GM23338 (cell line): ENCODE measurements at regions not wholly inside any gene's neighbourhood (a gene's known extent, or its start where the extent isn't known, plus 50 kb on each side); places are given as distances from the start of the nearest gene placed in this dataset.
A peak's percentile ranks its signal among the peaks of the same experiment; 100 is the strongest.

Experiments
- ATAC-seq: fragments of 200-7000 bp; cut with Tn5 transposase; 3 replicates; pipeline ENCODE4 v1.9.1; 2020
- DNase-seq: peaks from one replicate; pipeline ENCODE4 v3.0.0-alpha.2; 2015; ENCODE audit warnings: low spot score
- H2AFZ ChIP-seq: fragments of 200-600 bp; sonication (generic); 2 replicates; pipeline ENCODE4 v1.8.0; 2016; ENCODE audit warnings: antibody characterized with exemption, mild to moderate bottlenecking, moderate library complexity
- H3F3A ChIP-seq: fragments of 200-600 bp; sonication (generic); replicated peaks from 2 replicates; pipeline ENCODE4 v1.8.0; 2017; ENCODE audit warnings: antibody characterized with exemption, mixed run types, low read depth
- H3K27ac ChIP-seq: fragments of 200-600 bp; sonication (generic); 2 replicates; pipeline ENCODE4 v1.6.1; 2016; ENCODE audit warnings: low read depth
- H3K27me3 ChIP-seq: fragments of 200-600 bp; sonication (generic); 2 replicates; pipeline ENCODE4 v1.8.0; 2016; ENCODE audit warnings: mild to moderate bottlenecking, mixed run types, moderate library complexity; ENCODE audit not compliant: insufficient read depth
- H3K36me3 ChIP-seq: fragments of 200-600 bp; sonication (generic); 2 replicates; pipeline ENCODE4 v1.8.0; 2016; ENCODE audit warnings: mild to moderate bottlenecking; ENCODE audit not compliant: insufficient read depth
- H3K4me1 ChIP-seq: fragments of 200-600 bp; sonication (generic); 2 replicates; pipeline ENCODE4 v1.8.0; 2016; ENCODE audit warnings: mild to moderate bottlenecking, moderate library complexity; ENCODE audit not compliant: insufficient read depth
- H3K4me2 ChIP-seq: fragments of 200-600 bp; sonication (generic); 2 replicates; pipeline ENCODE4 v1.7.1; 2017; ENCODE audit warnings: mixed run types
- H3K4me3 ChIP-seq: fragments of 200-600 bp; sonication (generic); 2 replicates; pipeline ENCODE4 v1.6.1; 2016; ENCODE audit warnings: mixed run types
- H3K79me2 ChIP-seq: fragments of 200-600 bp; sonication (generic); replicated peaks from 2 replicates; pipeline ENCODE4 v1.8.0; 2017; ENCODE audit warnings: mild to moderate bottlenecking; ENCODE audit not compliant: insufficient read depth
- H3K9me2 ChIP-seq: fragments of 200-600 bp; sonication (generic); 2 replicates; pipeline ENCODE4 v1.8.0; 2017; ENCODE audit not compliant: insufficient read depth
- H4K20me1 ChIP-seq: fragments of 200-600 bp; sonication (generic); replicated peaks from 2 replicates; pipeline ENCODE4 v1.8.0; 2017; ENCODE audit warnings: mild to moderate bottlenecking; ENCODE audit not compliant: insufficient read depth
- H3K27ac Mint-ChIP-seq: 2 replicates; pipeline ENCODE4 v1.8.0; 2020; ENCODE audit warnings: inconsistent platforms, mild to moderate bottlenecking, moderate library complexity, mixed read lengths
- H3K27me3 Mint-ChIP-seq: 3 replicates; pipeline ENCODE4 v1.8.0; 2022; ENCODE audit warnings: low read depth, mild to moderate bottlenecking, moderate library complexity, mixed read lengths, inconsistent platforms; ENCODE audit not compliant: insufficient read depth, poor library complexity
- H3K36me3 Mint-ChIP-seq: 3 replicates; pipeline ENCODE4 v1.8.0; 2021; ENCODE audit warnings: low read depth, mild to moderate bottlenecking, inconsistent platforms, moderate library complexity, mixed read lengths
- H3K4me1 Mint-ChIP-seq: 3 replicates; pipeline ENCODE4 v1.8.0; 2020; ENCODE audit warnings: mild to moderate bottlenecking, inconsistent platforms, mixed read lengths
- H3K4me3 Mint-ChIP-seq: 3 replicates; pipeline ENCODE4 v1.8.0; 2021; ENCODE audit warnings: moderate library complexity, mild to moderate bottlenecking, inconsistent platforms, mixed read lengths
- H3K9me3 Mint-ChIP-seq: 3 replicates; pipeline ENCODE4 v1.8.0; 2020; ENCODE audit warnings: moderate library complexity, mild to moderate bottlenecking, inconsistent platforms, mixed read lengths
- CREB1 ChIP-seq: fragments of 250-450 bp; sonication (Bioruptor Pico); IDR thresholded peaks from 2 replicates; pipeline ENCODE4 v1.5.0; 2020; ENCODE audit warnings: low read depth, mild to moderate bottlenecking, moderate library complexity
- CTCF ChIP-seq, 2 experiments: fragments of 200-600 bp in 1 of 2; sonication (generic) in 1 of 2; conservative IDR thresholded peaks; 2 replicates each; pipeline versions ENCODE4 v1.5.1 to v1.6.1; 2016 to 2017; ENCODE audit warnings: antibody characterized with exemption in 2 of 2, low read depth in 2 of 2, mild to moderate bottlenecking in 2 of 2, moderate library complexity in 1 of 2
- EZH2 ChIP-seq: fragments of 200-600 bp; sonication (generic); IDR thresholded peaks from one replicate; pipeline ENCODE4 v1.8.0; 2017; ENCODE audit warnings: antibody characterized with exemption, mild to moderate bottlenecking, low read depth; ENCODE audit not compliant: unreplicated experiment
- JUNB ChIP-seq: IDR thresholded peaks from one replicate; pipeline ENCODE4 v1.6.1; 2016; ENCODE audit warnings: antibody characterized with exemption; ENCODE audit not compliant: unreplicated experiment
- NANOG ChIP-seq: IDR thresholded peaks from 2 replicates; pipeline ENCODE4 v1.6.1; 2016; ENCODE audit warnings: antibody characterized with exemption, borderline replicate concordance
- STAT1 ChIP-seq: IDR thresholded peaks from one replicate; pipeline ENCODE4 v1.6.1; 2016; ENCODE audit warnings: antibody characterized with exemption; ENCODE audit not compliant: unreplicated experiment
- ZNF114 ChIP-seq: fragments of 250-450 bp; sonication (Bioruptor Pico); IDR thresholded peaks from 2 replicates; pipeline ENCODE4 v1.5.0; 2020; ENCODE audit warnings: mild to moderate bottlenecking, moderate library complexity
- TF ChIP-seq, protein P1 (sequence below): fragments of 250-450 bp; sonication (Bioruptor Pico); IDR thresholded peaks from 2 replicates; pipeline ENCODE4 v1.5.0; 2020; ENCODE audit warnings: mild to moderate bottlenecking, moderate library complexity

DNA sequence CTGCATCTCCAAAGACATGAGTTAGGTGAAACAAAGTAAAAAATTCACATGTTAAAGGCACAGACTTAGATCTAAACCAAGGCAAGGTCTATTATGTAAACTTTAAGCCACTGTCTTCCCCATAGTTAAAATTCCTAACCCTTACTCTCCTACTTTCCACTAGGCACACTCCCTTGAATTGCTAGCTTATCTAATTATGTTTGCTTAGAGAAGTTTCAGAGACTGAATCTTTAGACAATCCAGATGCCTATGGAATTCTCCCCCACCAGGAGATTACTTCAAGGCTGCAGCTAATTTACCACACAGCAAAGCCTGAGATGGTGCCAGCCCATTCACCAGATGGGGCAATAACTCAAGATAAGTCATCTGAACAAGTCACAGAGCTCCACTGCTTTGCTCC lies 803.1 kb upstream of the COX7C start:
- H3K9me2 ChIP-seq, result no peaks in the 10 kb centered on the region; the same call in 1 of the 2 replicates
- H3K27me3 ChIP-seq, result no peaks in the 10 kb centered on the region
- 0 out of 2 replicates have a peak overlapping the region, but pooled peaks have one; percentile 68 for H3K27ac Mint-ChIP-seq
- no peak overlapping the region for H2AFZ ChIP-seq
- peaks cover 18% of the 10 kb centered on the region for H3K4me1 Mint-ChIP-seq
- H3K4me3 Mint-ChIP-seq, result no peak overlapping the region; the same call in 2 of the 3 replicates
- H3K9me3 Mint-ChIP-seq, result peaks cover 3% of the 10 kb centered on the region; the same call in 1 of the 3 replicates
- DNase-seq, result peak; percentile 70
- no peaks in the 10 kb centered on the region for H3K79me2 ChIP-seq
- ATAC-seq, result peak; percentile 97
- peaks cover 23% of the 10 kb centered on the region; the same call in 1 of the 2 replicates for H3K4me1 ChIP-seq
- H4K20me1 ChIP-seq, result no peaks in the 10 kb centered on the region
- no peak overlapping the region for H3K4me3 ChIP-seq
- peak overlapping the region; percentile 53 for H3K4me2 ChIP-seq
- H3K36me3 ChIP-seq, result no peaks in the 10 kb centered on the region
- H3K36me3 Mint-ChIP-seq, result peaks cover 3% of the 10 kb centered on the region; the same call in 1 of the 3 replicates
- H3K27me3 Mint-ChIP-seq, result no peaks in the 10 kb centered on the region
- H3K27ac ChIP-seq, result peak overlapping the region; percentile 47
- TF ChIP-seq CREB1 (CRISPR knock-in tag) (no peak), NANOG (no peak), JUNB (no peak), CTCF (conservative IDR thresholded peaks at IDR 0.05; ENCODE audit: low read depth in 2 of 2) (0 out of 4 replicates have a peak, but pooled peaks of 1 of the 2 experiments have one; percentile 7), EZH2 (no peak), ZNF114 (no peak), STAT1 (no peak)
- TF ChIP-seq, protein P1, sequence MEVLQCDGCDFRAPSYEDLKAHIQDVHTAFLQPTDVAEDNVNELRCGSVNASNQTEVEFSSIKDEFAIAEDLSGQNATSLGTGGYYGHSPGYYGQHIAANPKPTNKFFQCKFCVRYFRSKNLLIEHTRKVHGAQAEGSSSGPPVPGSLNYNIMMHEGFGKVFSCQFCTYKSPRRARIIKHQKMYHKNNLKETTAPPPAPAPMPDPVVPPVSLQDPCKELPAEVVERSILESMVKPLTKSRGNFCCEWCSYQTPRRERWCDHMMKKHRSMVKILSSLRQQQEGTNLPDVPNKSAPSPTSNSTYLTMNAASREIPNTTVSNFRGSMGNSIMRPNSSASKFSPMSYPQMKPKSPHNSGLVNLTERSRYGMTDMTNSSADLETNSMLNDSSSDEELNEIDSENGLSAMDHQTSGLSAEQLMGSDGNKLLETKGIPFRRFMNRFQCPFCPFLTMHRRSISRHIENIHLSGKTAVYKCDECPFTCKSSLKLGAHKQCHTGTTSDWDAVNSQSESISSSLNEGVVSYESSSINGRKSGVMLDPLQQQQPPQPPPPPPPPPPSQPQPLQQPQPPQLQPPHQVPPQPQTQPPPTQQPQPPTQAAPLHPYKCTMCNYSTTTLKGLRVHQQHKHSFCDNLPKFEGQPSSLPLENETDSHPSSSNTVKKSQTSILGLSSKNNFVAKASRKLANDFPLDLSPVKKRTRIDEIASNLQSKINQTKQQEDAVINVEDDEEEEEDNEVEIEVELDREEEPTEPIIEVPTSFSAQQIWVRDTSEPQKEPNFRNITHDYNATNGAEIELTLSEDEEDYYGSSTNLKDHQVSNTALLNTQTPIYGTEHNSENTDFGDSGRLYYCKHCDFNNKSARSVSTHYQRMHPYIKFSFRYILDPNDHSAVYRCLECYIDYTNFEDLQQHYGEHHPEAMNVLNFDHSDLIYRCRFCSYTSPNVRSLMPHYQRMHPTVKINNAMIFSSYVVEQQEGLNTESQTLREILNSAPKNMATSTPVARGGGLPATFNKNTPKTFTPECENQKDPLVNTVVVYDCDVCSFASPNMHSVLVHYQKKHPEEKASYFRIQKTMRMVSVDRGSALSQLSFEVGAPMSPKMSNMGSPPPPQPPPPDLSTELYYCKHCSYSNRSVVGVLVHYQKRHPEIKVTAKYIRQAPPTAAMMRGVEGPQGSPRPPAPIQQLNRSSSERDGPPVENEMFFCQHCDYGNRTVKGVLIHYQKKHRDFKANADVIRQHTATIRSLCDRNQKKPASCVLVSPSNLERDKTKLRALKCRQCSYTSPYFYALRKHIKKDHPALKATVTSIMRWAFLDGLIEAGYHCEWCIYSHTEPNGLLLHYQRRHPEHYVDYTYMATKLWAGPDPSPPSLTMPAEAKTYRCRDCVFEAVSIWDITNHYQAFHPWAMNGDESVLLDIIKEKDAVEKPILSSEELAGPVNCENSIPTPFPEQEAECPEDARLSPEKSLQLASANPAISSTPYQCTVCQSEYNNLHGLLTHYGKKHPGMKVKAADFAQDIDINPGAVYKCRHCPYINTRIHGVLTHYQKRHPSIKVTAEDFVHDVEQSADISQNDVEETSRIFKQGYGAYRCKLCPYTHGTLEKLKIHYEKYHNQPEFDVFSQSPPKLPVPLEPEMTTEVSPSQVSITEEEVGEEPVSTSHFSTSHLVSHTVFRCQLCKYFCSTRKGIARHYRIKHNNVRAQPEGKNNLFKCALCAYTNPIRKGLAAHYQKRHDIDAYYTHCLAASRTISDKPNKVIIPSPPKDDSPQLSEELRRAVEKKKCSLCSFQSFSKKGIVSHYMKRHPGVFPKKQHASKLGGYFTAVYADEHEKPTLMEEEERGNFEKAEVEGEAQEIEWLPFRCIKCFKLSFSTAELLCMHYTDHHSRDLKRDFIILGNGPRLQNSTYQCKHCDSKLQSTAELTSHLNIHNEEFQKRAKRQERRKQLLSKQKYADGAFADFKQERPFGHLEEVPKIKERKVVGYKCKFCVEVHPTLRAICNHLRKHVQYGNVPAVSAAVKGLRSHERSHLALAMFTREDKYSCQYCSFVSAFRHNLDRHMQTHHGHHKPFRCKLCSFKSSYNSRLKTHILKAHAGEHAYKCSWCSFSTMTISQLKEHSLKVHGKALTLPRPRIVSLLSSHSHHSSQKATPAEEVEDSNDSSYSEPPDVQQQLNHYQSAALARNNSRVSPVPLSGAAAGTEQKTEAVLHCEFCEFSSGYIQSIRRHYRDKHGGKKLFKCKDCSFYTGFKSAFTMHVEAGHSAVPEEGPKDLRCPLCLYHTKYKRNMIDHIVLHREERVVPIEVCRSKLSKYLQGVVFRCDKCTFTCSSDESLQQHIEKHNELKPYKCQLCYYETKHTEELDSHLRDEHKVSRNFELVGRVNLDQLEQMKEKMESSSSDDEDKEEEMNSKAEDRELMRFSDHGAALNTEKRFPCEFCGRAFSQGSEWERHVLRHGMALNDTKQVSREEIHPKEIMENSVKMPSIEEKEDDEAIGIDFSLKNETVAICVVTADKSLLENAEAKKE (CRISPR knock-in tag), result 0 out of 2 replicates have a peak, but pooled peaks have one; percentile 34
- H3F3A ChIP-seq, result no peaks in the 10 kb centered on the region
